Loucy (cell line): ENCODE measurements at regions not wholly inside any gene's neighbourhood (a gene's known extent, or its start where the extent isn't known, plus 50 kb on each side); places are given as distances from the start of the nearest gene placed in this dataset.

ENCODE experiments used
- H2AFZ ChIP-seq: fragments of 200-600 bp; sonication (generic); 2 replicates; pipeline ENCODE4 v1.6.0; 2016; ENCODE audit warnings: antibody characterized with exemption, mild to moderate bottlenecking, low read length, moderate library complexity
- H3F3A ChIP-seq: fragments of 200-600 bp; 2 replicates; pipeline ENCODE4 v1.6.0; 2016; ENCODE audit warnings: antibody characterized with exemption, low read depth, mild to moderate bottlenecking
- H3K27me3 ChIP-seq: fragments of 200-600 bp; sonication (generic); 2 replicates; pipeline ENCODE4 v1.6.1; 2014; ENCODE audit warnings: low read length, mild to moderate bottlenecking; ENCODE audit not compliant: insufficient read depth, poor library complexity, severe bottlenecking
- H3K36me3 ChIP-seq: fragments of 200-600 bp; sonication (generic); 2 replicates; pipeline ENCODE4 v1.6.1; 2016; ENCODE audit warnings: low read length; ENCODE audit not compliant: insufficient read depth
- H3K4me1 ChIP-seq: fragments of 200-600 bp; sonication (generic); 2 replicates; pipeline ENCODE4 v1.5.1; 2014; ENCODE audit warnings: low read length, mild to moderate bottlenecking; ENCODE audit not compliant: insufficient read depth, poor library complexity, severe bottlenecking
- H3K4me2 ChIP-seq: fragments of 200-600 bp; sonication (generic); 2 replicates; pipeline ENCODE4 v1.6.0; 2014; ENCODE audit warnings: antibody characterized with exemption, low read length, low read depth, mild to moderate bottlenecking; ENCODE audit not compliant: poor library complexity, severe bottlenecking
- H3K4me3 ChIP-seq: fragments of 200-600 bp; sonication (generic); 2 replicates; pipeline ENCODE4 v1.5.1; 2014; ENCODE audit warnings: low read length, mild to moderate bottlenecking, mixed read lengths; ENCODE audit not compliant: poor library complexity, severe bottlenecking
- H3K79me2 ChIP-seq: fragments of 200-600 bp; sonication (generic); 2 replicates; pipeline ENCODE4 v1.6.1; 2014; ENCODE audit warnings: low read length; ENCODE audit not compliant: insufficient read depth
- H3K9ac ChIP-seq: fragments of 200-600 bp; sonication (generic); 2 replicates; pipeline ENCODE4 v1.6.0; 2014; ENCODE audit warnings: mild to moderate bottlenecking, low read depth, low read length, moderate library complexity; ENCODE audit not compliant: poor library complexity, severe bottlenecking
- H3K9me2 ChIP-seq: fragments of 200-600 bp; sonication (generic); replicated peaks from 2 replicates; pipeline ENCODE4 v1.6.1; 2016; ENCODE audit warnings: low read depth, low read length, mixed read lengths
- H3K9me3 ChIP-seq: fragments of 200-600 bp; sonication (generic); 2 replicates; pipeline ENCODE4 v1.6.1; 2014; ENCODE audit warnings: mild to moderate bottlenecking, antibody characterized with exemption, low read length, low read depth; ENCODE audit not compliant: insufficient read depth
- H4K20me1 ChIP-seq: fragments of 200-600 bp; sonication (generic); 2 replicates; pipeline ENCODE4 v1.6.0; 2014; ENCODE audit warnings: antibody characterized with exemption, low read length, mild to moderate bottlenecking; ENCODE audit not compliant: insufficient read depth, poor library complexity, severe bottlenecking
- CTCF ChIP-seq: fragments of 200-600 bp; sonication (generic); conservative IDR thresholded peaks from 2 replicates; pipeline ENCODE4 v1.5.1; 2014; ENCODE audit warnings: mild to moderate bottlenecking, antibody characterized with exemption, low read length
- EZH2phosphoT487 ChIP-seq: fragments of 200-600 bp; IDR thresholded peaks from 2 replicates; pipeline ENCODE4 v1.6.1; 2018; ENCODE audit warnings: antibody characterized with exemption, mild to moderate bottlenecking, moderate library complexity, borderline replicate concordance

- Histone ChIP-seq H4K20me1 (no peaks in the 10 kb centered on the region), H3F3A (no peaks in the 10 kb centered on the region), H3K9ac (no peak overlapping the region), H3K9me3 (no peaks in the 10 kb centered on the region), H3K27me3 (no peaks in the 10 kb centered on the region), H3K79me2 (no peaks in the 10 kb centered on the region), H3K4me3 (no peak overlapping the region), H3K4me1 (no peaks in the 10 kb centered on the region), H3K36me3 (no peaks in the 10 kb centered on the region), H3K4me2 (no peak overlapping the region), H3K9me2 (no peaks in the 10 kb centered on the region), H2AFZ (no peak overlapping the region)
- TF ChIP-seq EZH2phosphoT487 = no peak
- TF ChIP-seq CTCF = no peak
Measured at GRCh38 chr13:90680826-90681225, 666.7 kb upstream of the MIR17HG start.

GRCh38 chr13:90683711-90684131, 663.8 kb upstream of the MIR17HG start:
- Histone ChIP-seq H3K4me3 (no peak overlapping the region), H3F3A (no peaks in the 10 kb centered on the region), H3K27me3 (no peaks in the 10 kb centered on the region), H2AFZ (no peak overlapping the region), H3K9ac (no peak overlapping the region), H3K9me3 (no peaks in the 10 kb centered on the region), H3K9me2 (no peaks in the 10 kb centered on the region), H3K4me2 (no peak overlapping the region), H3K36me3 (no peaks in the 10 kb centered on the region), H3K4me1 (no peaks in the 10 kb centered on the region), H3K79me2 (no peaks in the 10 kb centered on the region), H4K20me1 (no peaks in the 10 kb centered on the region)
- TF ChIP-seq CTCF (no peak), EZH2phosphoT487 (no peak)

- Histone ChIP-seq H3K27me3 (no peaks in the 10 kb centered on the region), H3K4me3 (no peak overlapping the region), H3K9ac (no peak overlapping the region), H3F3A (no peaks in the 10 kb centered on the region), H3K9me3 (no peaks in the 10 kb centered on the region), H2AFZ (no peak overlapping the region), H3K4me2 (no peak overlapping the region), H3K4me1 (no peaks in the 10 kb centered on the region), H3K36me3 (no peaks in the 10 kb centered on the region), H3K9me2 (no peaks in the 10 kb centered on the region), H3K79me2 (no peaks in the 10 kb centered on the region), H4K20me1 (no peaks in the 10 kb centered on the region)
- no peak for TF ChIP-seq CTCF
- TF ChIP-seq EZH2phosphoT487 = no peak
Measured at GRCh38 chr13:90686442-90686841, 661.0 kb upstream of the MIR17HG start.
